Neural cell (in vitro differentiated cells): ENCODE measurements at regions not wholly inside any gene's neighbourhood (a gene's known extent, or its start where the extent isn't known, plus 50 kb on each side); places are given as distances from the start of the nearest gene placed in this dataset.

Source experiments
- POLR2AphosphoS5 ChIP-seq: IDR thresholded peaks from 2 replicates; pipeline ENCODE4 v1.6.1; 2012
- TF ChIP-seq, protein P1 (sequence below): fragments of 450-650 bp; IDR thresholded peaks from 2 replicates; pipeline ENCODE4 v1.5.1; 2014; ENCODE audit warnings: antibody characterized with exemption, mild to moderate bottlenecking, moderate library complexity; ENCODE audit not compliant: poor library complexity, severe bottlenecking

GRCh38 chr20:60931696-60932095 is 320.4 kb upstream of the CDH4 start:
- no peak for TF ChIP-seq POLR2AphosphoS5
- TF ChIP-seq, protein P1, sequence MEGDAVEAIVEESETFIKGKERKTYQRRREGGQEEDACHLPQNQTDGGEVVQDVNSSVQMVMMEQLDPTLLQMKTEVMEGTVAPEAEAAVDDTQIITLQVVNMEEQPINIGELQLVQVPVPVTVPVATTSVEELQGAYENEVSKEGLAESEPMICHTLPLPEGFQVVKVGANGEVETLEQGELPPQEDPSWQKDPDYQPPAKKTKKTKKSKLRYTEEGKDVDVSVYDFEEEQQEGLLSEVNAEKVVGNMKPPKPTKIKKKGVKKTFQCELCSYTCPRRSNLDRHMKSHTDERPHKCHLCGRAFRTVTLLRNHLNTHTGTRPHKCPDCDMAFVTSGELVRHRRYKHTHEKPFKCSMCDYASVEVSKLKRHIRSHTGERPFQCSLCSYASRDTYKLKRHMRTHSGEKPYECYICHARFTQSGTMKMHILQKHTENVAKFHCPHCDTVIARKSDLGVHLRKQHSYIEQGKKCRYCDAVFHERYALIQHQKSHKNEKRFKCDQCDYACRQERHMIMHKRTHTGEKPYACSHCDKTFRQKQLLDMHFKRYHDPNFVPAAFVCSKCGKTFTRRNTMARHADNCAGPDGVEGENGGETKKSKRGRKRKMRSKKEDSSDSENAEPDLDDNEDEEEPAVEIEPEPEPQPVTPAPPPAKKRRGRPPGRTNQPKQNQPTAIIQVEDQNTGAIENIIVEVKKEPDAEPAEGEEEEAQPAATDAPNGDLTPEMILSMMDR = no peak
